Psoas muscle (tissue), 7 donors: ENCODE measurements at regions not wholly inside any gene's neighbourhood (a gene's known extent, or its start where the extent isn't known, plus 50 kb on each side); places are given as distances from the start of the nearest gene placed in this dataset.
"Not testable (repeated sequence)": the region's sequence is repeated elsewhere in the genome, so short reads cannot be mapped to it uniquely, and the experiment has no call there.

Experiments
- ATAC-seq, 4 donors: fragments of 200-7000 bp; cut with Tn5 transposase; one replicate each; pipeline ENCODE4 v1.9.1; 2020; ENCODE audit warnings: moderate library complexity in 3 of 4, mild to moderate bottlenecking in 2 of 4
- DNase-seq, 2 donors: peaks; one replicate each; pipeline ENCODE4 v3.0.0-alpha.2; 2020
- H3K27ac ChIP-seq: fragments of 200-600 bp; one replicate; pipeline ENCODE4 v1.8.0; 2022
- H3K27me3 ChIP-seq, 3 donors: fragments of 200-600 bp in 1 of 3; one replicate each; pipeline versions ENCODE4 v1.6.1 to v1.8.0; 2013 to 2022; ENCODE audit warnings: low read length in 2 of 3, mild to moderate bottlenecking in 2 of 3, moderate library complexity in 1 of 3; ENCODE audit not compliant: insufficient read depth in 3 of 3
- H3K36me3 ChIP-seq, 2 donors: fragments of 200-600 bp in 1 of 2; one replicate each; pipeline versions ENCODE4 v1.6.1 to v1.8.0; 2013 to 2022; ENCODE audit warnings: low read depth in 1 of 2, mild to moderate bottlenecking in 1 of 2, moderate library complexity in 1 of 2; ENCODE audit not compliant: insufficient read depth in 1 of 2
- H3K4me1 ChIP-seq: fragments of 200-600 bp; one replicate; pipeline ENCODE4 v1.8.0; 2022
- H3K4me3 ChIP-seq: fragments of 200-600 bp; one replicate; pipeline ENCODE4 v1.8.0; 2022; ENCODE audit warnings: mild to moderate bottlenecking
- H3K9me3 ChIP-seq: fragments of 200-600 bp; one replicate; pipeline ENCODE4 v1.8.0; 2022
- WGBS, 3 donors: extraction: QIAGEN DNeasy Blood & Tissue Kit; methylation state at CpG; one replicate each; pipeline versions ENCODE4 v1.1.6 to v1.1.7; 2013; 5-methylcytosine and 5-hydroxymethylcytosine counted together
- intact Hi-C, 2 donors: fragments of 100-400 bp; cut with DNase I; formaldehyde crosslinking; loops; one replicate each; pipeline versions ENCODE4 v1.11.0 to v1.14.2; 2022
- TF ChIP-seq, protein P1 (sequence below): fragments of 200-600 bp; IDR thresholded peaks from one replicate; pipeline ENCODE4 v1.8.0; 2022; ENCODE audit warnings: antibody characterized with exemption
- donor health status: healthy with polysubstance abuse.
- donor health status: DM: no; HTN: no; CAD: no; lungs with moderate emphysema.
- donor health status: Bipolar disorder and iron deficiency.
- donor health status: healthy.
- donor health status: DM: yes; HTN: yes; CAD: no.
- donor health status: DM: no; HTN: no; CAD: no.
- donor health status: DM: yes; HTN: yes; CAD: no.

DNA sequence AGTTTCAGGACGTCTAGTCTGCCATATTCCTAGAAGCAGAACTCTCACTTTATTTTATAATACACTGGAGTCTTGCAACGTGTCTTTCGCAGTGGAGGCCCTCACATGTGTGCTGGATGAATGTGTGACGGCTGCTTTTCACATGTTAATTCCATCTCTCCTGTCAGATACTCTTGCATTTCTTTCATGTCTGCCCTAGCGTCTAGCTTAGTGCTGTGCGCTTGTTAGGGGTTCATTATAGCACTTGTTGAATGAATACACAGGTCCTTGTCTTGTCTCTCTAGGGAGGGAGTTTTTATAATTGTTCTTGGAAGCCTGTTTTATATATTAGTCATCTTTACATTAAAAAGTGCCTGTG lies 94.4 kb downstream of the MAP3K8 start:
- no peak for DNase-seq
- no peak overlapping the region for H3K4me3 ChIP-seq
- H3K9me3 ChIP-seq, result no peaks in the 10 kb centered on the region
- TF ChIP-seq, protein P1, sequence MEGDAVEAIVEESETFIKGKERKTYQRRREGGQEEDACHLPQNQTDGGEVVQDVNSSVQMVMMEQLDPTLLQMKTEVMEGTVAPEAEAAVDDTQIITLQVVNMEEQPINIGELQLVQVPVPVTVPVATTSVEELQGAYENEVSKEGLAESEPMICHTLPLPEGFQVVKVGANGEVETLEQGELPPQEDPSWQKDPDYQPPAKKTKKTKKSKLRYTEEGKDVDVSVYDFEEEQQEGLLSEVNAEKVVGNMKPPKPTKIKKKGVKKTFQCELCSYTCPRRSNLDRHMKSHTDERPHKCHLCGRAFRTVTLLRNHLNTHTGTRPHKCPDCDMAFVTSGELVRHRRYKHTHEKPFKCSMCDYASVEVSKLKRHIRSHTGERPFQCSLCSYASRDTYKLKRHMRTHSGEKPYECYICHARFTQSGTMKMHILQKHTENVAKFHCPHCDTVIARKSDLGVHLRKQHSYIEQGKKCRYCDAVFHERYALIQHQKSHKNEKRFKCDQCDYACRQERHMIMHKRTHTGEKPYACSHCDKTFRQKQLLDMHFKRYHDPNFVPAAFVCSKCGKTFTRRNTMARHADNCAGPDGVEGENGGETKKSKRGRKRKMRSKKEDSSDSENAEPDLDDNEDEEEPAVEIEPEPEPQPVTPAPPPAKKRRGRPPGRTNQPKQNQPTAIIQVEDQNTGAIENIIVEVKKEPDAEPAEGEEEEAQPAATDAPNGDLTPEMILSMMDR, result no peak
- H3K36me3 ChIP-seq, result no peaks in the 10 kb centered on the region
- peaks cover 0 to 2% (median 0%) of the 10 kb centered on the region in 3 donors for H3K27me3 ChIP-seq
- no peaks in the 10 kb centered on the region for H3K4me1 ChIP-seq
- intact Hi-C loops, result no loop called here
- WGBS, 3 donors, result 78 to 85% (median 83%) methylated on average over 6 of the region's 6 CpGs
- no peak for ATAC-seq
- no peak overlapping the region for H3K27ac ChIP-seq

GRCh38 chr10:30527623-30528428 lies 93.8 kb downstream of the MAP3K8 start:
- TF ChIP-seq, protein P1, result no peak
- intact Hi-C loops, result no loop called here
- H3K36me3 ChIP-seq, result no peaks in the 10 kb centered on the region
- no peak overlapping the region for H3K4me3 ChIP-seq
- peaks cover 0 to 2% (median 0%) of the 10 kb centered on the region in 3 donors for H3K27me3 ChIP-seq
- H3K27ac ChIP-seq, result no peak overlapping the region
- DNase-seq, result no peak
- no peaks in the 10 kb centered on the region for H3K4me1 ChIP-seq
- H3K9me3 ChIP-seq, result no peaks in the 10 kb centered on the region
- no peak for ATAC-seq
- 76 to 81% (median 80%) methylated on average over 12 of the region's 12 CpGs for WGBS, 3 donors

DNA sequence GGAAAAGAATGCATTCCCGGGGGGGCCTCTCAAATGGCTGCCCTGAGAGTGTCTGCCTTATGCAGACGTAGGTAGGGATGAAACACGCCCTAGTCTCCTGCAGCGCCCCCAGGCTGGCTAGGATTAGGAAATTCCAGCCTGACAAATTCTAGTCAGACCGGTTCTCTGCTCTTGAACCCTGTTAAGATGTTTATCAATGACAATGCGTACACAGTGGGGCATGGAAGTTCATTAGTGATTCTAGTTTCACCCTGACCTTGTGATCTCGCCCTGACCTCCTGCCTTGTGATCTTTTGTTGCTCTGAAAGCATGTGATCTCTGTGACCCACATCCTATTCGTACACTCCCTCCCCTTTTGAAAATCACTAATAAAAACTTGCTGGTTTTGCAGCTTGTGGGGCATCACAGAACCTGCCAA lies 88.7 kb downstream of the MAP3K8 start:
- intact Hi-C loops, DNase-seq: not testable (repeated sequence)
- peaks cover 14% of the 10 kb centered on the region for H3K9me3 ChIP-seq

GRCh38 chr10:30518907-30519306 lies 84.9 kb downstream of the MAP3K8 start:
- WGBS, 3 donors, result 96 to 100% (median 96%) methylated on average over 1 of the region's 1 CpG
- Histone ChIP-seq H3K9me3 (peaks cover 14% of the 10 kb centered on the region), H3K27me3 (no peaks in the 10 kb centered on the region), H3K4me1 (no peaks in the 10 kb centered on the region), H3K36me3 (no peaks in the 10 kb centered on the region), H3K27ac (no peak overlapping the region), H3K4me3 (no peak overlapping the region)
- intact Hi-C loops, result no loop called here
- ATAC-seq (no peak), DNase-seq (no peak)
- TF ChIP-seq, protein P1, result no peak

More for the DNA sequence above, 88.7 kb downstream of the MAP3K8 start:
- H3K4me3 ChIP-seq, H3K27me3 ChIP-seq, H3K4me1 ChIP-seq, H3K27ac ChIP-seq, H3K36me3 ChIP-seq, ATAC-seq: not testable (repeated sequence)
- WGBS, 3 donors, result 56 to 59% (median 57%) methylated on average over 8 of the region's 8 CpGs
